Right lobe of liver (tissue), 4 donors: ENCODE measurements at regions not wholly inside any gene's neighbourhood (a gene's known extent, or its start where the extent isn't known, plus 50 kb on each side); places are given as distances from the start of the nearest gene placed in this dataset.

Experiments
- POLR2A ChIP-seq: fragments of 450-650 bp; IDR thresholded peaks from one replicate; pipeline ENCODE4 v1.6.1; 2017; ENCODE audit warnings: antibody characterized with exemption, mild to moderate bottlenecking
- TF ChIP-seq, protein P1 (sequence below), 4 donors: fragments of 200-600 bp in 3 of 4; fragments of 450-650 bp in 1 of 4; IDR thresholded peaks; one replicate each; pipeline versions ENCODE4 v1.5.1 to v1.8.0; 2016 to 2022; ENCODE audit warnings: antibody characterized with exemption in 4 of 4, mild to moderate bottlenecking in 2 of 4
- donor health status: DM: no; HTN: no; CAD: no.
- donor health status: DM: no; HTN: no; CAD: no.
- donor health status: DM: no; HTN: yes; CAD: no.

DNA sequence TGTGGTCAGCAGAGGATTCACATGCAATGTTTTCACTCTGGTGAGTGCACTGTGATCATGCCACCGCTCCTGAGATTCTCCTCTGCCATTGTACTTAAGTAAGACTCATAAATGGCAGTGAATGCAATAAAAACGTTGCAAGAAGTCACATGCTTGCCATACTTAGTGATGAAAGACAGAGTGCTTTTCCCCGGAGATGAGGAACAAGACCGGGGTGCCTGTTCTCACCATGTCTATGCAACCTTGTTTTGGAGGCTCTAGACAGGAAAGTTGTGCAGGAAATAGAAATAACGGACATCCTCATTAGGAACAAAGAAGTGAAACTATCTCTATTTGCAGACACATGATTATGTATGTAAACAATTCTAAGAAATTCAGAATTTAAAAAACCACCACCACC lies 84.7 kb upstream of the IRX2 start:
- TF ChIP-seq, protein P1, sequence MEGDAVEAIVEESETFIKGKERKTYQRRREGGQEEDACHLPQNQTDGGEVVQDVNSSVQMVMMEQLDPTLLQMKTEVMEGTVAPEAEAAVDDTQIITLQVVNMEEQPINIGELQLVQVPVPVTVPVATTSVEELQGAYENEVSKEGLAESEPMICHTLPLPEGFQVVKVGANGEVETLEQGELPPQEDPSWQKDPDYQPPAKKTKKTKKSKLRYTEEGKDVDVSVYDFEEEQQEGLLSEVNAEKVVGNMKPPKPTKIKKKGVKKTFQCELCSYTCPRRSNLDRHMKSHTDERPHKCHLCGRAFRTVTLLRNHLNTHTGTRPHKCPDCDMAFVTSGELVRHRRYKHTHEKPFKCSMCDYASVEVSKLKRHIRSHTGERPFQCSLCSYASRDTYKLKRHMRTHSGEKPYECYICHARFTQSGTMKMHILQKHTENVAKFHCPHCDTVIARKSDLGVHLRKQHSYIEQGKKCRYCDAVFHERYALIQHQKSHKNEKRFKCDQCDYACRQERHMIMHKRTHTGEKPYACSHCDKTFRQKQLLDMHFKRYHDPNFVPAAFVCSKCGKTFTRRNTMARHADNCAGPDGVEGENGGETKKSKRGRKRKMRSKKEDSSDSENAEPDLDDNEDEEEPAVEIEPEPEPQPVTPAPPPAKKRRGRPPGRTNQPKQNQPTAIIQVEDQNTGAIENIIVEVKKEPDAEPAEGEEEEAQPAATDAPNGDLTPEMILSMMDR (IDR thresholded peaks at IDR 0.05) = no peak
- no peak for TF ChIP-seq POLR2A
